Endothelial cell of umbilical vein (primary cell): ENCODE measurements at regions not wholly inside any gene's neighbourhood (a gene's known extent, or its start where the extent isn't known, plus 50 kb on each side); places are given as distances from the start of the nearest gene placed in this dataset.

Experiments used
- BruUV-seq: library from RNA; stranded (reverse); fragments of 400-500 nt; replicated peaks from 2 replicates; lab custom pipeline; 2021; lab: Mats Ljungman, UMichigan
- CTCF ChIA-PET: fragments of 300-600, 350-600 bp; sonication (Branson Sonifier 250); formaldehyde crosslinking; loops from one replicate; lab custom pipeline; 2021; ENCODE audit warnings: antibody characterized with exemption, inconsistent platforms; lab: Charles Lee
- POLR2A ChIA-PET: fragments of 300-600, 350-600 bp; sonication (Branson Sonifier 250); formaldehyde crosslinking; loops from one replicate; lab custom pipeline; 2021; ENCODE audit warnings: antibody characterized with exemption, inconsistent platforms; lab: Charles Lee
- DNase-seq: peaks from one replicate; pipeline ENCODE4 v3.0.0-alpha.2; 2011; ENCODE audit warnings: low read depth, low spot score
- FAIRE-seq: peaks from 2 replicates; lab custom pipeline; 2011; peaks lifted over from hg19 to GRCh38; lab: Jason Lieb, UNC
- H2AFZ ChIP-seq: 2 replicates; pipeline ENCODE4 v1.6.0; 2012; ENCODE audit warnings: low read depth, low read length, control low read depth, inconsistent platforms
- H3K27ac ChIP-seq: 2 replicates; pipeline ENCODE4 v1.5.1; 2011; ENCODE audit warnings: low read depth, mild to moderate bottlenecking, control low read depth, low read length, moderate library complexity; ENCODE audit not compliant: insufficient read depth
- H3K27me3 ChIP-seq, 2 experiments: 2 replicates each; pipeline versions ENCODE4 v1.6.0 to v1.6.1; 2011; ENCODE audit warnings: low read length in 2 of 2, mixed read lengths in 1 of 2; ENCODE audit not compliant: control insufficient read depth in 2 of 2, insufficient read depth in 2 of 2
- H3K36me3 ChIP-seq, 2 experiments: 2 replicates in 1 of 2; 3 replicates in 1 of 2; pipeline ENCODE4 v1.5.1; 2011; ENCODE audit warnings: low read length in 2 of 2, mild to moderate bottlenecking in 1 of 2, moderate library complexity in 1 of 2; ENCODE audit not compliant: control insufficient read depth in 2 of 2, insufficient read depth in 2 of 2; ENCODE audit errors: extremely low read depth in 1 of 2
- H3K4me1 ChIP-seq: 3 replicates; pipeline ENCODE4 v1.5.1; 2011; ENCODE audit warnings: mild to moderate bottlenecking, low read length; ENCODE audit not compliant: control insufficient read depth, insufficient read depth; ENCODE audit errors: extremely low read depth
- H3K4me2 ChIP-seq: 2 replicates; pipeline ENCODE4 v1.6.1; 2011; ENCODE audit warnings: low read length, control low read depth, mixed read lengths; ENCODE audit not compliant: insufficient read depth
- H3K4me3 ChIP-seq, 3 experiments: fragments of 200-600 bp in 1 of 3; sonication (generic), shearing (Covaris generic) in 1 of 3; replicated peaks in 1 of 3; 2 replicates each; pipeline ENCODE4 v1.5.1; 2011 to 2016; ENCODE audit warnings: control low read depth in 3 of 3, low read length in 3 of 3, mild to moderate bottlenecking in 2 of 3, inconsistent platforms in 1 of 3, low read depth in 1 of 3, moderate library complexity in 1 of 3; ENCODE audit not compliant: insufficient read depth in 1 of 3
- H3K79me2 ChIP-seq: 2 replicates; pipeline ENCODE4 v1.6.0; 2012; ENCODE audit warnings: low read length, inconsistent platforms; ENCODE audit not compliant: control insufficient read depth, insufficient read depth
- H3K9ac ChIP-seq: replicated peaks from 2 replicates; pipeline ENCODE3; 2011; ENCODE audit warnings: low read length, control low read depth; ENCODE audit not compliant: insufficient read depth; ENCODE audit errors: extremely low read depth
- H3K9me1 ChIP-seq: replicated peaks from 3 replicates; pipeline ENCODE4 v1.6.0; 2011; ENCODE audit warnings: mild to moderate bottlenecking, low read length; ENCODE audit not compliant: control insufficient read depth, insufficient read depth; ENCODE audit errors: extremely low read depth
- H3K9me3 ChIP-seq: replicated peaks from 2 replicates; pipeline ENCODE4 v1.5.1; 2012; ENCODE audit warnings: low read length, inconsistent platforms; ENCODE audit not compliant: control insufficient read depth, insufficient read depth
- H4K20me1 ChIP-seq: replicated peaks from 2 replicates; pipeline ENCODE3; 2011; ENCODE audit warnings: mild to moderate bottlenecking, low read length; ENCODE audit not compliant: control insufficient read depth, insufficient read depth; ENCODE audit errors: extremely low read depth
- EZH2 ChIP-seq: IDR thresholded peaks from 2 replicates; pipeline ENCODE4 v1.6.1; 2012; ENCODE audit warnings: borderline replicate concordance, low read depth, mild to moderate bottlenecking, moderate library complexity, low read length, inconsistent platforms; ENCODE audit not compliant: severe bottlenecking
- FOS ChIP-seq: IDR thresholded peaks from 2 replicates; pipeline ENCODE4 v1.6.1; 2011; ENCODE audit warnings: mild to moderate bottlenecking, low read length, moderate library complexity, borderline replicate concordance; ENCODE audit not compliant: insufficient read depth
- GATA2 ChIP-seq: IDR thresholded peaks from 2 replicates; pipeline ENCODE4 v1.7.0; 2011; ENCODE audit warnings: low read depth, mild to moderate bottlenecking, moderate library complexity, mixed read lengths, low read length; ENCODE audit not compliant: insufficient read length, insufficient read depth
- JUN ChIP-seq: IDR thresholded peaks from 2 replicates; pipeline ENCODE4 v1.6.1; 2011; ENCODE audit warnings: borderline replicate concordance, low read depth; ENCODE audit not compliant: insufficient read length, insufficient read depth
- MYC ChIP-seq: IDR thresholded peaks from one replicate; pipeline ENCODE4 v1.6.1; 2011; ENCODE audit warnings: mild to moderate bottlenecking, low read depth, low read length
- POLR2A ChIP-seq: IDR thresholded peaks from 2 replicates; pipeline ENCODE4 v1.6.1; 2012; ENCODE audit warnings: low read depth, mild to moderate bottlenecking, control low read depth, low read length
- POLR2AphosphoS5 ChIP-seq: IDR thresholded peaks from 2 replicates; pipeline ENCODE4 v1.6.1; 2012; ENCODE audit warnings: low read depth, mild to moderate bottlenecking, control low read depth, low read length, moderate library complexity; ENCODE audit not compliant: insufficient read depth
- dilution Hi-C: fragments of 300-500 bp; cut with MboI; formaldehyde crosslinking; loops from one replicate; pipeline ENCODE4 v1.15.0; 2019; ENCODE audit warnings: low sequenced_read_pairs; ENCODE audit not compliant: extremely low pct_ligation_motif_present
- intact Hi-C: fragments of 100-400 bp; cut with micrococcal nuclease; formaldehyde crosslinking; loops from one replicate; pipeline ENCODE4 v1.10.0; 2022
- TF ChIP-seq, protein P1 (sequence below): IDR thresholded peaks from 2 replicates; pipeline ENCODE4 v1.6.1; 2011; ENCODE audit not compliant: insufficient read depth, insufficient read length
- TF ChIP-seq, protein P2 (sequence below), 2 donors: IDR thresholded peaks; 1 replicate in 1 of 2; 2 replicates in 1 of 2; pipeline ENCODE4 v1.5.1; 2011; ENCODE audit warnings: low read length in 2 of 2, mild to moderate bottlenecking in 2 of 2, moderate library complexity in 2 of 2, control low read depth in 1 of 2, inconsistent platforms in 1 of 2, low read depth in 1 of 2; ENCODE audit not compliant: insufficient read depth in 1 of 2; ENCODE audit errors: extremely low read depth in 1 of 2

DNA sequence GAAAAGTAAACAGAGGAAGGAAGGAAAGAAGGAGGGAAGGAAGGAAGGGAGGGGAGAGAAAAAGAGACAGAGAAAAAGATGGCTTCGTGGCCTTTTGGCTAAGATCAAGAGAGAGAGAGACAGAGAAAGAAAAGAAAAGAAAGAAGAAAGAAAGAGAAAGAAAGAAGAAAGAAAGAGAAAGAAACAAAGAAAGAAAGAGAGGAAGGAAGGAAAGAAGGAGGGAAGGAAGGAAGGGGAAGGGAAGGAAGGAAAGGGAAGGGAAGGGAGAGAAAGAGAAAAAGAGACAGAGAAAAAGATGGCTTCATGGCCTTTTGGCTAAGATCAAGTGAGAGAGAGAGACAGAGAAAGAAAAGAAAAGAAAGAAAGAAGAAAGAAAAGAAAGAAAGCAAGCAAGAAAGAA lies 91.4 kb downstream of the PRLHR start:
- TF ChIP-seq MYC = no peak
- no peak for TF ChIP-seq GATA2
- TF ChIP-seq, protein P1, sequence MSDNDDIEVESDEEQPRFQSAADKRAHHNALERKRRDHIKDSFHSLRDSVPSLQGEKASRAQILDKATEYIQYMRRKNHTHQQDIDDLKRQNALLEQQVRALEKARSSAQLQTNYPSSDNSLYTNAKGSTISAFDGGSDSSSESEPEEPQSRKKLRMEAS = no peak
- TF ChIP-seq, protein P2, sequence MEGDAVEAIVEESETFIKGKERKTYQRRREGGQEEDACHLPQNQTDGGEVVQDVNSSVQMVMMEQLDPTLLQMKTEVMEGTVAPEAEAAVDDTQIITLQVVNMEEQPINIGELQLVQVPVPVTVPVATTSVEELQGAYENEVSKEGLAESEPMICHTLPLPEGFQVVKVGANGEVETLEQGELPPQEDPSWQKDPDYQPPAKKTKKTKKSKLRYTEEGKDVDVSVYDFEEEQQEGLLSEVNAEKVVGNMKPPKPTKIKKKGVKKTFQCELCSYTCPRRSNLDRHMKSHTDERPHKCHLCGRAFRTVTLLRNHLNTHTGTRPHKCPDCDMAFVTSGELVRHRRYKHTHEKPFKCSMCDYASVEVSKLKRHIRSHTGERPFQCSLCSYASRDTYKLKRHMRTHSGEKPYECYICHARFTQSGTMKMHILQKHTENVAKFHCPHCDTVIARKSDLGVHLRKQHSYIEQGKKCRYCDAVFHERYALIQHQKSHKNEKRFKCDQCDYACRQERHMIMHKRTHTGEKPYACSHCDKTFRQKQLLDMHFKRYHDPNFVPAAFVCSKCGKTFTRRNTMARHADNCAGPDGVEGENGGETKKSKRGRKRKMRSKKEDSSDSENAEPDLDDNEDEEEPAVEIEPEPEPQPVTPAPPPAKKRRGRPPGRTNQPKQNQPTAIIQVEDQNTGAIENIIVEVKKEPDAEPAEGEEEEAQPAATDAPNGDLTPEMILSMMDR (IDR thresholded peaks at IDR 0.05; ENCODE audit: extremely low read depth in 1 of 2, insufficient read depth in 1 of 2, low read depth in 1 of 2, low read length in 2 of 2) = no peak
- TF ChIP-seq EZH2 = no peak
- TF ChIP-seq POLR2A = no peak
- TF ChIP-seq JUN = no peak
- no peak for TF ChIP-seq FOS
- no peak for TF ChIP-seq POLR2AphosphoS5
- H3K4me3 ChIP-seq = no peak overlapping the region
- no peaks in the 10 kb centered on the region for H4K20me1 ChIP-seq
- no peak overlapping the region for H3K27ac ChIP-seq
- no peak overlapping the region for H3K4me2 ChIP-seq
- no peaks in the 10 kb centered on the region for H3K9me1 ChIP-seq
- DNase-seq (no peak), FAIRE-seq (no peak)
- no peak overlapping the region for H3K9ac ChIP-seq
- H3K27me3 ChIP-seq = no peaks in the 10 kb centered on the region
- no peaks in the 10 kb centered on the region for H3K9me3 ChIP-seq
- intact Hi-C loops = no loop called here
- no peaks in the 10 kb centered on the region for H3K4me1 ChIP-seq
- no peaks in the 10 kb centered on the region for H3K79me2 ChIP-seq
- dilution Hi-C loops = no loop called here
- H3K36me3 ChIP-seq = no peaks in the 10 kb centered on the region
- POLR2A ChIA-PET = no interaction called here
- CTCF ChIA-PET = no interaction called here
- no TSS peak for BruUV-seq
- no peak overlapping the region for H2AFZ ChIP-seq
